ENCODE measurements at regions not wholly inside any gene's neighbourhood (a gene's known extent, or its start where the extent isn't known, plus 50 kb on each side); places are given as distances from the start of the nearest gene placed in this dataset.

DNA sequence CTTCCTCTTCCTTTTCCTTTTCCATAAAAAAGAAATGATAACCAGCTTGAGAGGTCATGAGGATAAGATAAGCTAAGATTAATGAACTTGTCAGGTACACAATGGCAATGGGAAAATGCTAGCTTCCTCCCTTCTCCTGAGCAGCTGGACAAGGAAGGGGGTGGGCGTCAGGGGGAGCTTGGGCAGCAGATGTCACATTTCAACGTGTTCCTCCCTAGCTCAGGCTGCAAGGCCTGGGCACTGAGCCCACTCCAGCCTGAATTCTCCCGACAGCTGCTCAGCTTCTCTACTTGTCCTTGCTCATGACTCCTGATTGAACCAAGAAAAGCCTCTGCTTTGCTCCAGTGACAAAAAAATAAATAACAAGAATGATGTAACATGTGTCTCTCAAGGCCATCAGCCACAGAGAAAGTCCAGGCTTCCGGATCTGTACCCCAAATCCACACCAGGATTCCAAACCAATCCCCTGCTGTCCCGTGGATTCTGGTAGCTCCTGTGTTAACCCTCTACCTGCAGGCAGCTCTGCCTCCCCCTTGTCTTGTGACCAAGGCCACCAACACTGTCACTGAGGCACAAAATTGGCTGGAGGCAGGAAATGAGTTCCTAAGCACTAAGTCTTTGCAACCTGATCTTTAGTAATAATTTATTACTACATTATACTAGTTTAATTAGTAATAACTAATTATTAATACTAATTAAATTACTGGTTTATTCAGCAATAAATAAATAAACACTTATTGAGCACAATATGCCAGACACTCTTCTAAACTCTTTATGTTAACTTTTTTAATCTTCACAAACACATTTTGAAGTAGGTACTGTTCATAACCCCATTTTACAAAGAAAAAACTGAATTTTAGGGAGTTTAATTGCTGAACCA, 146.5 kb downstream of the CCDC34 start:
- no peak for DNase-seq (ENCODE audit: insufficient read length, low spot score)
- FAIRE-seq = no peak

GRCh38 chr11:27215471-27216269, 147.3 kb downstream of the CCDC34 start:
- FAIRE-seq = no peak
- no peak for DNase-seq (ENCODE audit: insufficient read length, low spot score)

- no peak for FAIRE-seq
- no peak for DNase-seq (ENCODE audit: insufficient read length, low spot score)
These were observed 148.3 kb downstream of the CCDC34 start for GRCh38 chr11:27214713-27215112.

- DNase-seq (ENCODE audit: insufficient read length, low spot score) (no peak), FAIRE-seq (no peak)
These were observed 149.8 kb downstream of the CCDC34 start for GRCh38 chr11:27213232-27213660.

GRCh38 chr11:27212248-27212780, 150.7 kb downstream of the CCDC34 start:
- no peak for FAIRE-seq
- no peak for DNase-seq (ENCODE audit: insufficient read length, low spot score)

DNA sequence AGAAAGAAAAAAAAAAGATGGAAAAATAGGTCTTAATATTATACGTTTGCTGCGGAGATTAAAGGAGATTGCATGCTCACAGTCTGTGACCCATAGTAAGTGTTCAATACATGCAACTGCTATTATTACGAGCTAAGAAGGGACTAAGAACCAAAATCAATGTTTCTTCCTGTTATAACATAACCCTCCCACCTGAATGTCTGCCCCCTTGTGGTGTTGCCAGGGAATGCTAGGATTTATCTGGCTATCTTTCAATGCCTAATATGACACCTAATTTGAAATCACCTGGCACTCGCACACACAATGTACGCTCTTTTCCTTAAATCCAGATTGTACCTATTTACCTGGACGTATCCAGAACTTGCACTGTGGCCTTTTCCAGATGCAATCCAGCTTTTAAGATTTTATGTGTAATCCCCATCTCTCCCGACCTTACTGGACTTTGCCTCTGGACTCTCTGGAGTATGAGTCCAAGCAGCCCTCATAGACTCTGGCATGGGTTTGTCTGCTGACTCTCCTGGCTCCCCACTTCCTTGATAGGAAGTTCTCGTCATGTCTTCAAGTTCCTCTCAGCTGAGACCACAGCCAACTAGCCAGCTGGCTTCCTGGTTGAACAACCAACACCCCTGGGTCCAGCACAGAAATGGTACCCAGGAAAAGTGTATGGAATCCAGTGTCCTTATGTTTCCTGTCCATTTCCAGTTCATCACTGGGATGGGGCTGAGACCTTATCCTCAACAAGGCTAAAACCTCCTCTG, 151.5 kb downstream of the CCDC34 start:
- FAIRE-seq (no peak), DNase-seq (ENCODE audit: insufficient read length, low spot score) (no peak)

- DNase-seq (ENCODE audit: insufficient read length, low spot score) (no peak), FAIRE-seq (no peak)
These were observed 152.5 kb downstream of the CCDC34 start for GRCh38 chr11:27210531-27210930.

DNA sequence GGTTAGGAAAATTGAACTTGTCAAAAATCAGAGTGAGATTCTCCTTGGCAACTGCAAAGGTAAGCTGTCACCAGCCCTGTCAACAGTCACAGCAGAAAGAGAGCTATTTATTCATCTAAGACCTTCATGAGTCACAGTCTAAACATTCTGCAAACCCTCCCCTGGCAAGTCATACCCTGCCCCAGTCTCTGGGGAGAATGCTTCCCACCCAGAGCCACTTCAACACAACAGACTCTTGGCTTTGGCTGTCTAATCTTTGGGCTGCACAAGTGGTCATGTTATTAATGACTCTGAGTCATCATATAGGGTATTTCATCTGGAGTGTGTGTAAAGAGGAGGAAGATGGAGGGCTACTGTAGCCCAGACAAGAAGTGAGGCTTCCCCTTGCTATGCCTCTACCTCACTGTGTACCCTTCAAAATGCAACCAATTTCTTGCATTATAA, 153.4 kb downstream of the CCDC34 start:
- peak; percentile 65 for FAIRE-seq
- DNase-seq (ENCODE audit: insufficient read length, low spot score) = peak; percentile 83

GRCh38 chr11:27208846-27209245, 154.2 kb downstream of the CCDC34 start:
- no peak for FAIRE-seq
- no peak for DNase-seq (ENCODE audit: insufficient read length, low spot score)

- no peak for DNase-seq (ENCODE audit: insufficient read length, low spot score)
- FAIRE-seq = no peak
These were observed 155.9 kb downstream of the CCDC34 start for GRCh38 chr11:27207025-27207650.

DNA sequence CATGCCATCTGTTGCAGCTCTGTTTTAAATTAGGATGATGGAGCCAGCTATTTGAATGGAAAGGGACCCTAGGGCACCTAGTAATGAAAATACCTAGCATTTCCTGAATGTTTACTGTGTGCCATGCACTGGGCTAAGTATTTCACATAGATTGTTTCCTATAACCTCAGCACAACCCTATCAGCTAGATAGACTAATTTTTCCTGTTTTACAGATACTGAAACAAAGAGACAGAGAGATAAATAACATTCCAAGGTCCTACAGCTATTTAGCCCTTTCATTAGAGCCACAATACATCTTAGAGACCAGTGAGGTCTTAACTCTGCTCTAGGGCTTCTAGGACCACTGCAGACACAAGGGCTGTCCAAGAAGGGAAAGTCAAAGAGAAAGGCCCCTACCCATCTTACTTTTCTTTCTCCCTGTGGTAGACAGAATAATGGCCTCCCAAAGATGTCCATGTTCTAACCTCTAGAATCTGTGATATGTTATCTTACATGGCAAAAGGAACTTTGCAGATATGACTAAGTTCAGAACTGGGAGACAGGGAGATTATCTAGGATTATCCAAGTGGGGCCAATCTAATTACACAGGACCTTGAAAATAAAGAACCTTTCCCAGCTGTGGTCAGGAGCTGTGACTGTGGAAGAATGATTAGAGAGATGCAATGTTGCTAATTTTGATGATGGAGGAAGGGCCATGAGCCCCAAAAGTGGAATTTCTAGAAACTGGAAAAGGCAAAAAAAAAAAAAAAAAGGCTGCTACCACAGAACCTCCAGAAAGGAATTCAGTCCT, 157.0 kb downstream of the CCDC34 start:
- DNase-seq (ENCODE audit: insufficient read length, low spot score) = no peak
- no peak for FAIRE-seq

- DNase-seq (ENCODE audit: insufficient read length, low spot score) (no peak), FAIRE-seq (no peak)
These were observed 157.8 kb downstream of the CCDC34 start for GRCh38 chr11:27205250-27205649.

- DNase-seq (ENCODE audit: insufficient read length, low spot score) = no peak
- no peak for FAIRE-seq
These were observed 158.5 kb downstream of the CCDC34 start for GRCh38 chr11:27204529-27204928.

DNA sequence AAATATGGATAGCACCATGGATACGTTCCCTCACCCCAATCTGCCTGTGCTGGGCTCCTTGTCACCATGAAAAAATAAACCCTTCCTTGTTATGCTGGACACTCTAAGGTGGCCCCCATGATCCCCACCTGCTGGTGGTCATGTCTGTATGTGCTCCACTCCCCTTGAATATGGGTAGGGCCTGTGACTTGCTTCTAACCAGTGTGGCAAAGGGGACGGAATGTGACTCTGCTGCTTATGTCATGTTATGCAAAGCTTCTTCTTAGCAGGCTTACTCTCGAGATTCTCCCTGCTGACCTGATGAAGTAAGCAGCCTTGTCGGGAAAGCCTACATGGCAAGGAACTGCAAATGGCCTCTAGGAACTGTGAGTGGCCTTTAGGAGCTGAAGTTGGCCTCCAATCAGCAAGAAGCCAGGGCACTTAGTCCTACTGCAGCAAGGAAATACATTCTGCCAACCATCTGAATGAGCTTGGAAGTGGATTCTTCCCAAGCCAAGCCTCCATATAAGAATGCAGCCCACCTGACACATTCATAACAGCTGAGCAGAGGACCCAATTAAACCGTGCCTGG, 159.9 kb downstream of the CCDC34 start:
- no peak for FAIRE-seq
- DNase-seq (ENCODE audit: insufficient read length, low spot score) = no peak

- FAIRE-seq (no peak), DNase-seq (ENCODE audit: insufficient read length, low spot score) (peak; percentile 78)
These were observed 161.1 kb downstream of the BBOX1 start for GRCh38 chr11:27201454-27202302.

GRCh38 chr11:27200779-27201453, 160.3 kb downstream of the BBOX1 start:
- FAIRE-seq = no peak

DNA sequence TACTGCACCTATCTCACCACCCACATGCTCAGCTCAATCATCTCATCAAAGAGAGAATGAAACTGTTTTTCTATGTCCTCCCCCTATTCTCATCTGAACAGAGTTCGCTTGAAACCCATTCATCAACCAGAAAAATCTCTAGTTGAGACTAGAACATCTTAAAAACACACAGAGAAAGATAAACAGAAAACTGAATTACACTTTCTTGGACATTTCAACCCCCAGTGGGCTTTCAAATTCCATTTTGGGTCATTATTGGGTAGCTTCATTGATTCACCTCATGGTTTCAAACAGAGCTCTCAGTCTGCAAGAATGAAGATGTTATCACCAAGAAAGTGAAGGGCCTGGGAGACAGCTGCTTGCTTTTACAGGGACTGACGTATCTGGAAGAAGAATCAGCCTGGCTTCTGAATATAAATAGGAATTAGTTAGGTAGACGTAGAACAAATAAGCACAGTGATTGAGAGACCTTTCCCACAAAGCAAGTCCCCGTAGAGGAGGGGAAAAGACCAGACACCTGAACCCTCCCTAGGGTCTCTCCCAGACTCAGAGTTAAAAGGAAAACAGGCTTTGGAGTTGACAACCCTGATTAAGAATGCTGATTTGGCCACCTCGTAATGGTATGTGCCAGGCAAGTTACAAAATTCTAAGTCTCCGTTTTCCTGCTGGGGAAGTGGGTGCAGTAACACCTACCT, 155.7 kb downstream of the BBOX1 start:
- no peak for FAIRE-seq

More at GRCh38 chr11:27200779-27201453, 160.3 kb downstream of the BBOX1 start:
- DNase-seq (ENCODE audit: insufficient read length, low spot score) = no peak

More for the DNA sequence above, 155.7 kb downstream of the BBOX1 start:
- DNase-seq (ENCODE audit: insufficient read length, low spot score) = no peak
